ENCODE measurements at regions not wholly inside any gene's neighbourhood (a gene's known extent, or its start where the extent isn't known, plus 50 kb on each side); places are given as distances from the start of the nearest gene placed in this dataset.
"Not testable (repeated sequence)": the region's sequence is repeated elsewhere in the genome, so short reads cannot be mapped to it uniquely, and the experiment has no call there.

GRCh38 chr2:175414882-175415487 is 233.5 kb upstream of the ATP5MC3 start:
- DNase-seq: peak; percentile 79

DNA sequence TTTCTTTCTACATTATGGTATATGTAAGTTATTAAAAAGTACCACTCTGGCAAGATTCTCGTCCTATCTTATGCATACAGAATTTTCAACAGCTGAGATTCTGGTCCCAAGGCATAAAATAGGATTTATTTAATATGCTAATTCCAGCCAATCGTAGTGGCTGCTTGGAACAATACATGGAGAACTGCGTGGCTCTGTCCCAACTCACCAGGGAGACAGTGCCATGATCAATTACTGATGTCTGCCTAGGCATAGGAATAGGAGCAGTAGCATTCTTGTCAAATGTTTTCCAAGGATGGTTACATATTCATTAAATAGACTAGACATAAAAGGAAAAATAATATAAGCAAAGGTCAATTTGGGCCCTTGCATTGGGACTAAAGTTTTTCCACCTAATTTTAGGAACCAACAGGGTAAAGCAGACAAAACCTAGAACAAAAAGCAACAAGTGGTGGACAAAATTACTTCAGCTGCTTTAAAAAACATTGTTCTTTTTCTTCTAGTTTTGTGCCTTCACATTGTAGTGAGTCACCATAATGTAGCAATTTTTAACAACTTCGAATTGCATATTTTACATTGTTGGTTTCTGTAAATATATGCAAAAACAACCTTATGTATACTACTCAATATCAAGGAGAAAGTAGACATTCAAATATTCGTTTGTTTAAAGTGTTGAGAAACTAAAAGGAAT is 232.8 kb upstream of the ATP5MC3 start:
- DNase-seq: no peak

GRCh38 chr2:175410941-175411340 is 229.4 kb upstream of the ATP5MC3 start:
- DNase-seq: not testable (repeated sequence)

GRCh38 chr2:175404839-175405238 is 223.3 kb upstream of the ATP5MC3 start:
- no peak for DNase-seq

- no peak for DNase-seq
Measured at GRCh38 chr2:175403599-175404221, 222.2 kb upstream of the ATP5MC3 start.

GRCh38 chr2:175402571-175402970 is 221.1 kb upstream of the ATP5MC3 start:
- DNase-seq: no peak

DNA sequence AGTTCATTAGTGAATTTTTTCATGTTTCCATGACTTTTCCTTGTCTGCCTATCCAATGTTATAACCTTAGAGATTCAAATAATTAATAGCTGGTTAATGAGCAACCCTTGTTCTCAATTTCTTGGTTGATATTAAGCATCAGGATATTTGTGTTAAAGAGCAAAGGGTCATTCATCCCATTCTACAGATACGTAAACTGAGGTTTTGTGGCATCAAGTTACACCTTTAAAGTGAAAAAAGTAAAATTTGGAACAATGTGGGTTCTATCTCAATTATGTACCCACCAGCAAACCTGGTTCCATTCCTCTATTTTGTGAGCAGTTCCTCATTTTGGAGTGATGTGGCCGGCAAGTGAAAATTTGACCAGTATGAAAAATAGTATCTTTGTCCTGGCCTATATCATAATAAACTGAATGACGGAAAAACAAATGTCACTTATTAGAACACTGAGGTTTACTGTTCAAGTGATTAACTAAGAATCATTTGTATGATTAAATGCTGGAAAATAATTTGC is 220.5 kb upstream of the ATP5MC3 start:
- no peak for DNase-seq

- no peak for DNase-seq
Measured at GRCh38 chr2:175400975-175401374, 219.5 kb upstream of the ATP5MC3 start.

GRCh38 chr2:175399326-175399725 is 217.8 kb upstream of the ATP5MC3 start:
- no peak for DNase-seq

DNA sequence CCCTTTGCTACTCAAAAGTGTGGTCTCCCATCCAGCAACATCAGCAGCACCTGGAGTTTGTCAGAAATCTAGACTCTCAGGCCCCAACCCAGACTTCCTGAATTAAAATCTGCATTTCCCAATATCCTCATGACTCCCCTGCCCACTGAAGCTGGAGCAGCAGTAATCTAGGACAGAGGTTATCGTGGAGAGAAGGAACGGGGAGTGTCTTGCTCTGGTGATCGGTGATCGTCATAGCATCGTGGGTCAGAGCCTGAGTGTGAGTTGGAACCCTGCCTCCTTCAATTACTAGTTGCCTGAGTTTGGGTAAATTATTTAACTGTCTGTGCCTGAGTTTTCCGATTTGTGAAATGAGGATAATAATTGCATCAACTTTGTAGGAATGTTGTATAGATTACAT is 217.3 kb upstream of the ATP5MC3 start:
- DNase-seq: no peak

DNA sequence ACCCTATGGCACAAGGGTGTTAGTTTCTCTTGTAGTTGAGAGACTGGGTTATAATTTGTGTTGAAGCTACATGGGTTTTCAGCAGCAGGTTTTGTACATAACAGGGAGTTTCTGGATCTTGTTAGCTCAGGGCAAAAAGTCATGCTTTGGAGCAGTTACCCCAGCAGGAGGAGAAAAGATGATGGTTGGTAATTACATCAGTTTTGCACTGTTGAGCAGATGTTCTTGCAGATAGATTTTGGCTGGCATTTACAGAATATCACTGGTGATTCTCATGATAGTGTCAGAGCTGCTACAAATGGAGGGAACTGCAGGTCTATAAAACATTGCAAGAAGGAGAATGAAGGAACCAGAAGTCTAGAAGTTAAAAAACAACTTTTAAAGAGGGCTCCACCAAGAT is 215.2 kb upstream of the ATP5MC3 start:
- no peak for DNase-seq

GRCh38 chr2:175393851-175394250 is 212.3 kb upstream of the ATP5MC3 start:
- DNase-seq: no peak

DNA sequence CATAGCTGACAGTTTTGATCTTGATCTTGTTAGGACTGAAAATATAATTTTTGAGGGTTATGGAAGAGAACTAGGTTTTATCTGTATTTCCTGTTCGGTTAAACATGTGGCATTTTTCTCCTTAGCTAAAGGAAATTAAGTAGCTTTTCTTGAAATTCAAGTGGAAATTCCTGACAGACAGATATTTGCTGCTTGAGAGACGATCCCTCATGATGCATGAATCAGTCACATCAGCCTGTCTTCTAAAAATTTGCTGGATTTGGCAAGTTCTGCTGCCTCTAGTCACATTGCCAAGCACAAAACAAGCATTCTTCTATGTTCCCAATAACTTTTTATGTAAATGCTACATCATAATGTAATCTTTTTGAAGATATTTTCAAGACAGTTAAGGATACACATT is 201.8 kb upstream of the ATP5MC3 start:
- DNase-seq: no peak

- no peak for DNase-seq
Measured at GRCh38 chr2:175373729-175374128, 192.2 kb upstream of the ATP5MC3 start.

DNA sequence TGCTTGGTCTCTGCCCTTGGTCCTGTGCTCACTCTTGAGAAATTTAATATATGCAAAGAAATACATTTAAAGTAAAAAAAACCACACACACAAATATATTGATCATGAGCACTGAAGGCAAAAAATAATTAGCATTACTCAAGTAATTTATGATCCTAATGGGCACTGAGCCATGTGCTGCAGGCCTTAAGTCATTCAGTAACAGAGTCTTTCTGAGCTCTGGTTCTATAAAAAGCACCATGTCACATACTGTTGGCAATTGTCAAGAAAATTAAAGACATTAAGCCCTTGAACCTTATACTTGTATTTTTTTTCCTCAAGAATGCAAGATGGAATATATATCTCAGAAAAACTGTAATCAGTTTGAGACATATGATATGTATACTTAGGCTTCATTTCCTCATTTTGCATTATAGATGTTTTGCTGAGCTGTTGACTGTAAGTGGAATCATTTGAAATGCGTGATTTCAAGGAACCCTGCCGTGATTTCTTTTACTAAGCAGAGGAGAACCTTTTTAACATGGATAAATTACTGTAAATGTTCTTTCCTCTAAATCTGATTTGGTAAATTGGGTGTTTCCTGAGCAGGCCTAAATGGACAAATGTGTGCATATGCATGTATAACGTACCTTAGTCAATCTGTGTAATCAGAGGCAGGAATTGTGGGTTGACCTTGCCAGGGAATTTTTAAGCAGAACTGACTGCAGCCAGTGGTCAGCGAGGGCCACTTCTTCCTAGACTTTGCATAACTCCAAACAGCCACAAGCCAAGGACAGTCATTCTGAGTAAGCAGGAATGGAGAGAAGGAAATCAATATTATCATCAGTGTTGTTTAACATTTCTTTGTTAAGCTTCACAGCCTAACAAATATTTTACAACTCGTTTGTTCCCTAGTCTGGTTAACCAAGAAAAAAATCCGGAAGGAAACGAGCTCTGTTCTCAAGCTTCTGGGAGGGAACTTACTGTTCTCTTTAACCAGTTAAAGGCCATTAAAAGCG is 191.5 kb upstream of the ATP5MC3 start:
- no peak for DNase-seq

- no peak for DNase-seq
Measured at GRCh38 chr2:175371378-175371777, 189.9 kb upstream of the ATP5MC3 start.

- DNase-seq: peak; percentile 67
Measured at GRCh38 chr2:175366815-175367214, 185.3 kb upstream of the ATP5MC3 start.

- peak; percentile 18 for DNase-seq
Measured at GRCh38 chr2:175363699-175364098, 182.2 kb upstream of the ATP5MC3 start.

- DNase-seq: no peak
Measured at GRCh38 chr2:175362331-175362730, 180.8 kb upstream of the ATP5MC3 start.

- no peak for DNase-seq
Measured at GRCh38 chr2:175359710-175360109, 178.2 kb upstream of the ATP5MC3 start.

GRCh38 chr2:175356901-175357300 is 175.4 kb upstream of the ATP5MC3 start:
- no peak for DNase-seq

- no peak for DNase-seq
Measured at GRCh38 chr2:175355246-175355645, 173.7 kb upstream of the ATP5MC3 start.
